ENCODE measurements at regions not wholly inside any gene's neighbourhood (a gene's known extent, or its start where the extent isn't known, plus 50 kb on each side); places are given as distances from the start of the nearest gene placed in this dataset.

DNA sequence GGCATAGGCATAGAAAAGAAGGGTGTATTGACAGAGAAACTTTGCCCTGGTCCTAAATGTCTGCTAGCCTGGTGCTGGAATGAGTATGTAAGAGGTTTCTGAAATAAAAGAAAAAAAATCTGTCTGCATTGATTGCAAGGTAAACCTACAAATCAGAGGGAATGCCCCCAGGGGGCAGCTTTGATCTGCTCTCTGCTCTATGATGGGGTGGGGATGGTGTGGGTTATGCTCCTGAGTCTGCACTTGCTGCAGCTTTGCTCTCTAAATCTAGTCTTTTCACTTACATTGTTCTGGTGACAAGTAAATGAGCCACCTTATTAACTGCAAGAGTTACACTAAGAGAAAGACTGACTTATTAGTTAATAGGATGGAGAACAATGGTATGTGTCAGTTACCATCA, 468.4 kb upstream of the STXBP6 start:
- Histone ChIP-seq H3K27ac (ENCODE audit: insufficient read depth, low read depth, low read length) (no peak overlapping the region), H3K27me3 (ENCODE audit: control insufficient read depth in 2 of 2, insufficient read depth in 2 of 2, low read length in 2 of 2) (no peaks in the 10 kb centered on the region), H3K4me1 (ENCODE audit: control insufficient read depth, extremely low read depth, insufficient read depth, low read length) (no peaks in the 10 kb centered on the region), H3K79me2 (ENCODE audit: control insufficient read depth, insufficient read depth, low read length) (no peaks in the 10 kb centered on the region), H4K20me1 (replicated peaks; ENCODE audit: control insufficient read depth, extremely low read depth, insufficient read depth, low read length) (no peaks in the 10 kb centered on the region), H3K4me3 (replicated peaks in 1 of 3; ENCODE audit: insufficient read depth in 1 of 3, low read depth in 1 of 3, low read length in 3 of 3) (no peak overlapping the region), H3K9ac (replicated peaks; ENCODE audit: extremely low read depth, insufficient read depth, low read length) (no peak overlapping the region), H3K36me3 (ENCODE audit: control insufficient read depth in 2 of 2, extremely low read depth in 1 of 2, insufficient read depth in 2 of 2, low read length in 2 of 2) (no peaks in the 10 kb centered on the region), H2AFZ (ENCODE audit: low read depth, low read length) (no peak overlapping the region), H3K9me3 (replicated peaks; ENCODE audit: control insufficient read depth, insufficient read depth, low read length) (no peaks in the 10 kb centered on the region), H3K9me1 (replicated peaks; ENCODE audit: control insufficient read depth, extremely low read depth, insufficient read depth, low read length) (no peaks in the 10 kb centered on the region), H3K4me2 (ENCODE audit: insufficient read depth, low read length) (no peak overlapping the region)
- intact Hi-C loops (cut with micrococcal nuclease), result no loop called here
- dilution Hi-C loops (cut with MboI; ENCODE audit: extremely low pct_ligation_motif_present, low sequenced_read_pairs), result no loop called here
- FAIRE-seq (no peak), DNase-seq (ENCODE audit: low read depth, low spot score) (no peak)
- ChIA-PET CTCF (no interaction called here), POLR2A (no interaction called here)
- TF ChIP-seq, protein P1, sequence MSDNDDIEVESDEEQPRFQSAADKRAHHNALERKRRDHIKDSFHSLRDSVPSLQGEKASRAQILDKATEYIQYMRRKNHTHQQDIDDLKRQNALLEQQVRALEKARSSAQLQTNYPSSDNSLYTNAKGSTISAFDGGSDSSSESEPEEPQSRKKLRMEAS (IDR thresholded peaks at IDR 0.05; ENCODE audit: insufficient read depth, insufficient read length), result no peak
- TF ChIP-seq POLR2AphosphoS5 (IDR thresholded peaks at IDR 0.05; ENCODE audit: insufficient read depth, low read depth, low read length) (no peak), POLR2A (IDR thresholded peaks at IDR 0.05; ENCODE audit: low read depth, low read length) (no peak), JUN (IDR thresholded peaks at IDR 0.05; ENCODE audit: borderline replicate concordance, insufficient read depth, insufficient read length, low read depth) (no peak), GATA2 (IDR thresholded peaks at IDR 0.05; ENCODE audit: insufficient read depth, insufficient read length, low read depth, low read length) (no peak), MYC (IDR thresholded peaks at IDR 0.05; ENCODE audit: low read depth, low read length) (no peak), FOS (IDR thresholded peaks at IDR 0.05; ENCODE audit: borderline replicate concordance, insufficient read depth, low read length) (no peak), EZH2 (IDR thresholded peaks at IDR 0.05; ENCODE audit: borderline replicate concordance, low read depth, low read length, severe bottlenecking) (no peak)
- TF ChIP-seq, protein P2, sequence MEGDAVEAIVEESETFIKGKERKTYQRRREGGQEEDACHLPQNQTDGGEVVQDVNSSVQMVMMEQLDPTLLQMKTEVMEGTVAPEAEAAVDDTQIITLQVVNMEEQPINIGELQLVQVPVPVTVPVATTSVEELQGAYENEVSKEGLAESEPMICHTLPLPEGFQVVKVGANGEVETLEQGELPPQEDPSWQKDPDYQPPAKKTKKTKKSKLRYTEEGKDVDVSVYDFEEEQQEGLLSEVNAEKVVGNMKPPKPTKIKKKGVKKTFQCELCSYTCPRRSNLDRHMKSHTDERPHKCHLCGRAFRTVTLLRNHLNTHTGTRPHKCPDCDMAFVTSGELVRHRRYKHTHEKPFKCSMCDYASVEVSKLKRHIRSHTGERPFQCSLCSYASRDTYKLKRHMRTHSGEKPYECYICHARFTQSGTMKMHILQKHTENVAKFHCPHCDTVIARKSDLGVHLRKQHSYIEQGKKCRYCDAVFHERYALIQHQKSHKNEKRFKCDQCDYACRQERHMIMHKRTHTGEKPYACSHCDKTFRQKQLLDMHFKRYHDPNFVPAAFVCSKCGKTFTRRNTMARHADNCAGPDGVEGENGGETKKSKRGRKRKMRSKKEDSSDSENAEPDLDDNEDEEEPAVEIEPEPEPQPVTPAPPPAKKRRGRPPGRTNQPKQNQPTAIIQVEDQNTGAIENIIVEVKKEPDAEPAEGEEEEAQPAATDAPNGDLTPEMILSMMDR (IDR thresholded peaks at IDR 0.05; ENCODE audit: extremely low read depth in 1 of 2, insufficient read depth in 1 of 2, low read depth in 1 of 2, low read length in 2 of 2), result no peak
- BruUV-seq (replicated peaks), result no TSS peak
